Omental fat pad (tissue), 3 donors: ENCODE measurements at regions not wholly inside any gene's neighbourhood (a gene's known extent, or its start where the extent isn't known, plus 50 kb on each side); places are given as distances from the start of the nearest gene placed in this dataset.

Experiments used
- ATAC-seq: fragments of 150-250 bp; one replicate; pipeline ENCODE4 v1.9.1; 2016; ENCODE audit warnings: mild to moderate bottlenecking, moderate library complexity; ENCODE audit not compliant: low FRiP score
- DNase-seq: peaks from one replicate; pipeline ENCODE4 v3.0.0-alpha.2; 2019; ENCODE audit warnings: low spot score
- TF ChIP-seq, protein P1 (sequence below), 3 donors: fragments of 450-650 bp; IDR thresholded peaks; one replicate each; pipeline ENCODE4 v1.5.1; 2016 to 2017; ENCODE audit warnings: antibody characterized with exemption in 3 of 3, mild to moderate bottlenecking in 3 of 3, moderate library complexity in 2 of 3

DNA sequence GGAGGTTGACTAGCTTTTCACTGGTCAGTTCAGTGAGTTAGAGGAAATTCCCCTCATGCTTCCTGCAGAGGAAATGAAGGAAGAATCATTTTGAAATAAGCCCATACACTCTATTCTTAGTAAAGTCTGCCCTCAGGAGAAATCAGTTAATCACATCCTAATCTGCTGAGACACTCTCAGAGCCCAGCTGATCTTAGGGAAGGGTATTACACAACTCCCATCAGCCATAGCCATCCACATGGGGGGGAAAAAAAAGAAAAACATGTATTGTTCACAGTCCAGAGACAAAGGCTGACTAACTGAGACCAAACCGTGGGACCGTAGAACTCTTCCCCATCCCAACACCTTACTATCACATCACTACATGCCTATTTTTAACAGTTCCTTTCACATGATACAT is 722.3 kb downstream of the CDH8 start:
- TF ChIP-seq, protein P1, sequence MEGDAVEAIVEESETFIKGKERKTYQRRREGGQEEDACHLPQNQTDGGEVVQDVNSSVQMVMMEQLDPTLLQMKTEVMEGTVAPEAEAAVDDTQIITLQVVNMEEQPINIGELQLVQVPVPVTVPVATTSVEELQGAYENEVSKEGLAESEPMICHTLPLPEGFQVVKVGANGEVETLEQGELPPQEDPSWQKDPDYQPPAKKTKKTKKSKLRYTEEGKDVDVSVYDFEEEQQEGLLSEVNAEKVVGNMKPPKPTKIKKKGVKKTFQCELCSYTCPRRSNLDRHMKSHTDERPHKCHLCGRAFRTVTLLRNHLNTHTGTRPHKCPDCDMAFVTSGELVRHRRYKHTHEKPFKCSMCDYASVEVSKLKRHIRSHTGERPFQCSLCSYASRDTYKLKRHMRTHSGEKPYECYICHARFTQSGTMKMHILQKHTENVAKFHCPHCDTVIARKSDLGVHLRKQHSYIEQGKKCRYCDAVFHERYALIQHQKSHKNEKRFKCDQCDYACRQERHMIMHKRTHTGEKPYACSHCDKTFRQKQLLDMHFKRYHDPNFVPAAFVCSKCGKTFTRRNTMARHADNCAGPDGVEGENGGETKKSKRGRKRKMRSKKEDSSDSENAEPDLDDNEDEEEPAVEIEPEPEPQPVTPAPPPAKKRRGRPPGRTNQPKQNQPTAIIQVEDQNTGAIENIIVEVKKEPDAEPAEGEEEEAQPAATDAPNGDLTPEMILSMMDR (IDR thresholded peaks at IDR 0.05): no peak
- DNase-seq (no peak), ATAC-seq (no peak)

- no peak for ATAC-seq
- no peak for DNase-seq
- TF ChIP-seq, protein P1 (IDR thresholded peaks at IDR 0.05): no peak
Observed at GRCh38 chr16:61309386-61309785, 726.9 kb downstream of the CDH8 start.

- TF ChIP-seq, protein P1 (IDR thresholded peaks at IDR 0.05): no peak
- ATAC-seq: no peak
Observed at GRCh38 chr16:61306204-61306603, 730.0 kb downstream of the CDH8 start.

GRCh38 chr16:61296814-61297213 is 739.4 kb downstream of the CDH8 start:
- no peak for DNase-seq
- ATAC-seq: no peak
- TF ChIP-seq, protein P1 (IDR thresholded peaks at IDR 0.05): no peak

More at GRCh38 chr16:61306204-61306603, 730.0 kb downstream of the CDH8 start:
- DNase-seq: no peak

DNA sequence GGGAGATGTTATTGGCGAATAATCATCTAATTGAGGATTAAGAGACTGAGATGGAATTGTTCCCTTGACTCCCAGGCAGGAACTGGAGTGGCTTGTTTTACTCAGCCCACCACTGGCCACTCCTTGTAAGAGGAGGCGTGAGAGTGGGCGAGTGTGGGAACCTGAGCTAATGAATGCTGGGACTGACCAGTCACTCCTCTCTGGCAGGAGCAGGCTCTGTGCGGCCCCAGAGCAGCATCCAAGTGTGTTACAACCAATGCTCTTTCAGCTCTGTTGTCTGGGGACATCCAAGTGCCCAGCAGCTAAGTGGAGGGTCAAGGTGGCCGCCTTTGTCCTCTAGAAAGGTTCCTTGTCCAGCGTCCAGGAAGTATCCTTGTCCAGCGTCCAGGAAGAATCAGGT is 739.9 kb downstream of the CDH8 start:
- DNase-seq: no peak
- TF ChIP-seq, protein P1 (IDR thresholded peaks at IDR 0.05): no peak
- no peak for ATAC-seq

DNA sequence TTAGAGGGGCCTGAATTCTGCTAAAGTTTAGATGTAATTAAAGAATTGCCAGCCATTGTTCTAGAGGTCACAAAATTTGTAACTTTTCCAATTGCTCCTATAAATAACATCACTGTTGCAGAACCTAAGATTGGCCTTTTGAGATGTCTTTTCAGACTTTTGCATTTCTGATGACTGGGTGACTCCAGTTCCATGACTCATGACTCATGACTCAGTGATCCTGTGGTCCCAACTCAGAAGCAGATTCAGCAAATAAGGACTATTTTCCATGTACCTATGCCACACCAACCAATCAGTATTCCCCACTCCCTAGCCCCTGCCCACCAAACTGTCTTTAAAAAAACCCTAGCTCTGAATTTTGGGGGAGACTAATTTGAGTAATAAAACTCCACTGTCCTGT is 740.9 kb downstream of the CDH8 start:
- DNase-seq: no peak
- TF ChIP-seq, protein P1 (IDR thresholded peaks at IDR 0.05): no peak
- ATAC-seq: no peak

GRCh38 chr16:61289141-61289540 is 747.1 kb downstream of the CDH8 start:
- TF ChIP-seq, protein P1 (IDR thresholded peaks at IDR 0.05): no peak
- no peak for ATAC-seq

More at GRCh38 chr16:61289141-61289540, 747.1 kb downstream of the CDH8 start:
- no peak for DNase-seq
